Naive B cell (primary cell): ENCODE measurements at regions not wholly inside any gene's neighbourhood (a gene's known extent, or its start where the extent isn't known, plus 50 kb on each side); places are given as distances from the start of the nearest gene placed in this dataset.

Source experiments
- ATAC-seq, 2 donors: fragments of 150-1000 bp; cut with Tn5 transposase; 2 replicates each; pipeline ENCODE4 v1.10.0; 2021; ENCODE audit warnings: low read depth in 2 of 2, mild to moderate bottlenecking in 2 of 2, moderate library complexity in 2 of 2
- DNase-seq: peaks from one replicate; pipeline ENCODE4 v3.0.0; 2022
- H3K27ac Mint-ChIP-seq, 6 donors: one replicate each; pipeline ENCODE4 v1.8.0; 2020 to 2022; ENCODE audit warnings: mild to moderate bottlenecking in 6 of 6, mixed read lengths in 6 of 6, moderate library complexity in 5 of 6, inconsistent platforms in 2 of 6
- H3K27me3 Mint-ChIP-seq, 3 donors: one replicate each; pipeline ENCODE4 v1.8.0; 2021 to 2022; ENCODE audit warnings: mixed read lengths in 3 of 3, mild to moderate bottlenecking in 1 of 3
- H3K36me3 Mint-ChIP-seq, 2 donors: one replicate each; pipeline ENCODE4 v1.8.0; 2020 to 2022; ENCODE audit warnings: mixed read lengths in 2 of 2, inconsistent platforms in 1 of 2, mild to moderate bottlenecking in 1 of 2
- H3K4me1 Mint-ChIP-seq, 3 donors: one replicate each; pipeline ENCODE4 v1.8.0; 2020 to 2022; ENCODE audit warnings: mixed read lengths in 3 of 3, inconsistent platforms in 1 of 3, mild to moderate bottlenecking in 1 of 3, moderate library complexity in 1 of 3
- H3K4me3 Mint-ChIP-seq, 8 donors: one replicate each; pipeline ENCODE4 v1.8.0; 2020 to 2022; ENCODE audit warnings: mild to moderate bottlenecking in 8 of 8, mixed read lengths in 8 of 8, moderate library complexity in 8 of 8, inconsistent platforms in 2 of 8
- H3K9me3 Mint-ChIP-seq, 7 donors: one replicate each; pipeline ENCODE4 v1.8.0; 2020 to 2022; ENCODE audit warnings: mixed read lengths in 7 of 7, mild to moderate bottlenecking in 5 of 7, inconsistent platforms in 2 of 7, moderate library complexity in 1 of 7

- Mint-ChIP-seq H3K27me3 (no peaks in the 10 kb centered on the region), H3K27ac (peak overlapping the region in 1 of 6 donors; percentile 9), H3K9me3 (peaks cover 0 to 4% (median 0%) of the 10 kb centered on the region in 7 donors), H3K4me3 (no peak overlapping the region), H3K36me3 (no peaks in the 10 kb centered on the region), H3K4me1 (no peaks in the 10 kb centered on the region)
- no peak for DNase-seq
- no peak for ATAC-seq
Measured at GRCh38 chr13:69556540-69557196, 551.0 kb upstream of the ATXN8OS start.

GRCh38 chr13:69553976-69554375, 553.6 kb upstream of the ATXN8OS start:
- Mint-ChIP-seq H3K4me3 (no peak overlapping the region), H3K4me1 (no peaks in the 10 kb centered on the region), H3K27ac (no peak overlapping the region), H3K36me3 (no peaks in the 10 kb centered on the region), H3K27me3 (no peaks in the 10 kb centered on the region), H3K9me3 (peaks cover 0 to 6% (median 0%) of the 10 kb centered on the region in 7 donors)
- ATAC-seq (no peak), DNase-seq (no peak)

DNA sequence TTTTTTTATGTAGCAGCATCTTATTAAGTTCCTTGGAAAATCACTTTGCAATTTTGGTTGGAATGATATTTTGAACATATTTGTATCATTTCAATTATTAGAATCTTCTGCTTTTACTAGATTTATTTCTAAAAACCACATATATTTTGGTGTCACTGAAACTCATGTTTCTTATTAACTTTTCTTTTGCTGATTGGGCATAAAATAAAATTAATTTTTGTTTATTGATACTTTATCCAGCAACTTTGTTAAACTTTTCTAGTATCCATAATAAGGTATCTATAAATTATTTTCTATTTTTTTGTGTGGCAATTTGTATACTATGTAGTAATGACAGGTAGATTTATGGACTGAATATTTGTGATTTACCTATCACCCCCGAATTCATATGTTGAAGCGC, 556.4 kb upstream of the ATXN8OS start:
- Mint-ChIP-seq H3K9me3 (peaks cover 0 to 5% (median 0%) of the 10 kb centered on the region in 7 donors), H3K36me3 (no peaks in the 10 kb centered on the region), H3K4me3 (no peak overlapping the region), H3K27ac (no peak overlapping the region), H3K27me3 (no peaks in the 10 kb centered on the region), H3K4me1 (no peaks in the 10 kb centered on the region)
- no peak for ATAC-seq
- no peak for DNase-seq

DNA sequence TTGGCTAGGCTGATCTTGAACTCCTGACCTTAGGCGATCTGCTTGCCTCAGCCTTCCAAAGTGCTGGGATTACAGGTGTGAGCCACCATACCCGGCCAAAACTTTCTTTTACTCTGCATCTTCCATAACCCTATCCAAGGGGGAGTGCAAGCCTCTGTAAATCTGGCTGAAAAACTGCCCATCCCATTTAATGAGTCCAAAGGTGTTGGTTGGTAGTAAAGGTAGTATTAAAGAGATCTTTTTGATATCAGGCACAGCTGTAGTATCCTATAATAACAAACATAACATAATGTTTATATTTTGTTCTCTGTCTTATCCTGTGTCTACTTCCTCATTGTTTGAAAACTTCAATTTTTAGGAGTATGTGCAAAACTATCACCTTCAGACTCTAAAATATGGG, 559.8 kb upstream of the ATXN8OS start:
- Mint-ChIP-seq H3K4me1 (no peaks in the 10 kb centered on the region), H3K27me3 (no peaks in the 10 kb centered on the region), H3K9me3 (peaks cover 0 to 4% (median 0%) of the 10 kb centered on the region in 7 donors), H3K27ac (no peak overlapping the region), H3K36me3 (no peaks in the 10 kb centered on the region), H3K4me3 (no peak overlapping the region)
- ATAC-seq: no peak
- no peak for DNase-seq

GRCh38 chr13:69545551-69545950, 562.1 kb upstream of the ATXN8OS start:
- ATAC-seq (no peak), DNase-seq (no peak)
- no peak overlapping the region for H3K4me3 Mint-ChIP-seq
- H3K4me1 Mint-ChIP-seq: no peaks in the 10 kb centered on the region
- peaks cover 0 to 4% (median 0%) of the 10 kb centered on the region in 7 donors for H3K9me3 Mint-ChIP-seq
- no peaks in the 10 kb centered on the region for H3K36me3 Mint-ChIP-seq
- H3K27ac Mint-ChIP-seq: no peak overlapping the region
- no peaks in the 10 kb centered on the region for H3K27me3 Mint-ChIP-seq

DNA sequence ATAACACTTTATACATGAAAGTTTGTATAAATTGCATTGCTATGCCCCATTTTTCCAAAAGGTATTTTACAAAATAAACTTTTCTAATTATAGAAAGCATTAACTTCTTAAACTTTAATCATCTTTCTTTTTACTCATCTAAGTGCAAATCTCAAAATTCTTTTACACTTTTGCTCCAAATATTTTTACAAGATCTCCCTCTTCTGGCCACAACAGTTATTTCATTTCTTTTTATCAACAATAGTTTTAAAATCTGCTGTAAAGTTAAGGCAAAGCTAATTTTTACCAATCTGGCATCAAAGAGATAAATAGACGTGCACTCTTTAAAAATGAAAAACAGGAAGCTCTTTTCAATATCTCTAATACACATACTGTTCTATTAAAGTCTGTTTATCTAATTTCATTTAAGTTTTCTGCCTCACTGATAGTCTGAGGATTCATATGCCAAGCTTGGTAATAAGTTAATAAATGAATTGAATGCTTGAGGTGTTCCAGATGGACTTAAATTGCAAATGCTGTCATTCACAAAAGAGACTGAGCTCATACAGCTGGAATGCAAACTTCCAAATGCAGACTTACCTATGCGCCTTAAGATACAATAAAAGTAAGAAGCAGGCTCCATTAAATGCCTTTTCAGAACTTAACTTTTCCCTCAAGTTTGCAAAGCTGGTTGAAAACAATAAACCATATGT, 583.0 kb upstream of the ATXN8OS start:
- no peaks in the 10 kb centered on the region for H3K4me1 Mint-ChIP-seq
- no peaks in the 10 kb centered on the region for H3K9me3 Mint-ChIP-seq
- H3K27me3 Mint-ChIP-seq: no peaks in the 10 kb centered on the region
- DNase-seq (no peak), ATAC-seq (no peak)
- no peaks in the 10 kb centered on the region for H3K36me3 Mint-ChIP-seq
- H3K27ac Mint-ChIP-seq: no peak overlapping the region
- no peak overlapping the region for H3K4me3 Mint-ChIP-seq

DNA sequence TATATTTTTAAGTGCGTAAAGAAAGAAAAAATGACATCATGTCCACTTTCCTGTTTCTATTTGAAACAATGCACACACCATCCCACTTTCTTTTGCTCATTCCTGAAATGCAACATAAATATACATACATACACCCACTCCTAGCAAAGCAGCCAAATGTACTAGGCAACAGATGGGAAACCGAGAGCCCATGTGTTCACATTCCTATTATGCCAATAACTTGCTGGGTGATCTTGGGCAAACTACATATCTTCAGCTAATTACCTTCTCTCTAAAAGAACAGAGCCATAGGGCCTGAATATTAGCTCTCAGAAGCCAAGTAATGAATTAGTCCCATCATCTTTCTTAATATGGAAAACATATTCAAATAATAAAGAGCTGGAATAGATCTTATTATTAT, 610.6 kb upstream of the ATXN8OS start:
- H3K9me3 Mint-ChIP-seq: peaks cover 3 to 7% (median 5%) of the 10 kb centered on the region in 7 donors
- no peak overlapping the region for H3K27ac Mint-ChIP-seq
- ATAC-seq (no peak), DNase-seq (no peak)
- no peaks in the 10 kb centered on the region for H3K27me3 Mint-ChIP-seq
- no peaks in the 10 kb centered on the region for H3K4me1 Mint-ChIP-seq
- H3K36me3 Mint-ChIP-seq: no peaks in the 10 kb centered on the region
- no peak overlapping the region for H3K4me3 Mint-ChIP-seq

GRCh38 chr13:69495096-69495495, 612.5 kb upstream of the ATXN8OS start:
- peaks cover 0 to 12% (median 6%) of the 10 kb centered on the region in 7 donors for H3K9me3 Mint-ChIP-seq
- ATAC-seq (no peak), DNase-seq (no peak)
- H3K36me3 Mint-ChIP-seq: no peaks in the 10 kb centered on the region
- no peak overlapping the region for H3K4me3 Mint-ChIP-seq
- no peak overlapping the region for H3K27ac Mint-ChIP-seq
- no peaks in the 10 kb centered on the region for H3K27me3 Mint-ChIP-seq
- H3K4me1 Mint-ChIP-seq: no peaks in the 10 kb centered on the region

DNA sequence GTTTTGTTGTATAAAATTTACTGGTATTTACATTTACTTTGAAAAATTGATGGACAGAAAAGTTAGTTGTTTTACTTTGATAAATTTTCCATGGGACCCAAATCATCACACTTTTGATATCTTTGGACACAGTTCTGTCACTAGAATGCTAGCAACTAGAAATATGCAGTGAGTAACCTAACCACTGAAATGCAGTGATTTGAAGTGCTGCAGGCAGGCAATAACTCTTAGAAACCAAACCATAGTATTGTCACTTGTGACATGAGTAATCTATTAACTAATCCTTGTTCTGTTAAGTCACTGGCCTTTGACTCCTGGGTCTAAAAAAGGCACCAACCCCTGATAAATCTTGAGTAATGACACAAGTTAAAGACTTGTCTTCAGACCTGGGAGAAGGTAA, 620.0 kb upstream of the ATXN8OS start:
- Mint-ChIP-seq H3K4me3 (no peak overlapping the region), H3K36me3 (no peaks in the 10 kb centered on the region), H3K27me3 (no peaks in the 10 kb centered on the region), H3K4me1 (no peaks in the 10 kb centered on the region), H3K27ac (no peak overlapping the region), H3K9me3 (peaks cover 0 to 24% (median 12%) of the 10 kb centered on the region in 7 donors)
- ATAC-seq (no peak), DNase-seq (no peak)

GRCh38 chr13:69485991-69486592, 621.5 kb upstream of the ATXN8OS start:
- no peaks in the 10 kb centered on the region for H3K4me1 Mint-ChIP-seq
- no peaks in the 10 kb centered on the region for H3K36me3 Mint-ChIP-seq
- DNase-seq: no peak
- no peak for ATAC-seq
- no peak overlapping the region for H3K27ac Mint-ChIP-seq
- H3K27me3 Mint-ChIP-seq: no peaks in the 10 kb centered on the region
- peaks cover 2 to 21% (median 8%) of the 10 kb centered on the region in 7 donors for H3K9me3 Mint-ChIP-seq
- H3K4me3 Mint-ChIP-seq: no peak overlapping the region

- no peaks in the 10 kb centered on the region for H3K27me3 Mint-ChIP-seq
- no peaks in the 10 kb centered on the region for H3K36me3 Mint-ChIP-seq
- H3K4me3 Mint-ChIP-seq: no peak overlapping the region
- H3K4me1 Mint-ChIP-seq: no peaks in the 10 kb centered on the region
- peaks cover 0 to 20% (median 8%) of the 10 kb centered on the region in 7 donors for H3K9me3 Mint-ChIP-seq
- DNase-seq (no peak), ATAC-seq (no peak)
- no peak overlapping the region for H3K27ac Mint-ChIP-seq
Measured at GRCh38 chr13:69477451-69477850, 630.2 kb upstream of the ATXN8OS start.

GRCh38 chr13:69474011-69474685, 633.5 kb upstream of the ATXN8OS start:
- Mint-ChIP-seq H3K27me3 (no peaks in the 10 kb centered on the region), H3K4me3 (no peak overlapping the region), H3K27ac (no peak overlapping the region), H3K4me1 (no peaks in the 10 kb centered on the region), H3K36me3 (no peaks in the 10 kb centered on the region), H3K9me3 (peaks cover 0 to 7% (median 6%) of the 10 kb centered on the region in 7 donors)
- ATAC-seq (no peak), DNase-seq (no peak)

- peaks cover 0 to 7% (median 2%) of the 10 kb centered on the region in 7 donors for H3K9me3 Mint-ChIP-seq
- DNase-seq: no peak
- H3K4me3 Mint-ChIP-seq: no peak overlapping the region
- no peaks in the 10 kb centered on the region for H3K4me1 Mint-ChIP-seq
- H3K36me3 Mint-ChIP-seq: no peaks in the 10 kb centered on the region
- H3K27me3 Mint-ChIP-seq: no peaks in the 10 kb centered on the region
- ATAC-seq: no peak
- H3K27ac Mint-ChIP-seq: no peak overlapping the region
Measured at GRCh38 chr13:69468624-69469023, 639.0 kb upstream of the ATXN8OS start.

GRCh38 chr13:69461397-69461796, 646.2 kb upstream of the ATXN8OS start:
- Mint-ChIP-seq H3K4me3 (no peak overlapping the region), H3K9me3 (peaks cover 0 to 2% (median 0%) of the 10 kb centered on the region in 7 donors), H3K27ac (no peak overlapping the region), H3K36me3 (no peaks in the 10 kb centered on the region), H3K27me3 (no peaks in the 10 kb centered on the region), H3K4me1 (no peaks in the 10 kb centered on the region)
- no peak for ATAC-seq
- no peak for DNase-seq
